ENCODE measurements at regions not wholly inside any gene's neighbourhood (a gene's known extent, or its start where the extent isn't known, plus 50 kb on each side); places are given as distances from the start of the nearest gene placed in this dataset.
A peak's percentile ranks its signal among the peaks of the same experiment; 100 is the strongest.

DNA sequence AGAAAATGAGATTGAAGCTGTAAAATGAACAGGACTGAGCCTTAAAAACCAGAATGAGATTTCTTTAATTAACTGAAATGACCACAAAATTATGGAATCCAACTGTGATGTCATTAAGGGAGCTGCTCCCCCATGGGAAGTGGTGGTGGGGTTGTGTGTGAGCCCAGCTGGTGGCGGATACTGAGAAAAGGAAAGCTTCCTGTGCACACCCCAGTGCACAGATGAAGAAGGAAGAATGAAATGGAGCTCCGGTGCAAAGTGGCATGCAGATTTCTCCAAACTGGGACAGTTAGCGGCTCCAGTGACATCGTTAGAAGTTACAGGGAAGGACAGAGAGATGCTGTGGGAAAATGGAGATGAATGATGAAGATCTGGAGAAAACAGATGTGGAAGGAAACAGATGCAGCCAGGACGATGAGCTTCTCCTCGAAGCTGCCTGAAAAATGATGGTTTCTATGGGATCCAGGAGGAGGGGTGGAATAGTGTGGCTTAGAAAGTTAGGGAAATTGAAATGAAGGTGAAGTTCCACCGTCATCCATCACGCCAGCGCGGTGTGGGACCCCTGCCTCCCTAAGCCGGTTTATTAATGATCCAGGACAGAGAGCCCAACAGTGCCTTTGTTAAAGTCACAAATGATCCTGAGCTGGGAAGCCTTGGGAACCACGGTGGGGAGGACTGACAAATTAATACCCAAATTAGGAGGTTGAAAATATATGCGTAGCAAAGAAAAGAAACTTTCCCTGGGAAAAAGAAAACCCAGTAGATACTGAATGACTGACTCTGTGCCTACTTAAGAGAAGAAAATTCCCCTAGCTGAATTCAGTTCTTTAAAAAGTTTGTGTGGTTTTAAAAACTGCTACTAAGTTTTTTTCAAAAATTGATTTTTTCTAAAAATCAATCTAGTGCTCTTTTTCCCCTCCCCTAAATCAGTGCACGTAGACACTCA lies 77.2 kb downstream of the TSN start:
- TF ChIP-seq, protein P1, sequence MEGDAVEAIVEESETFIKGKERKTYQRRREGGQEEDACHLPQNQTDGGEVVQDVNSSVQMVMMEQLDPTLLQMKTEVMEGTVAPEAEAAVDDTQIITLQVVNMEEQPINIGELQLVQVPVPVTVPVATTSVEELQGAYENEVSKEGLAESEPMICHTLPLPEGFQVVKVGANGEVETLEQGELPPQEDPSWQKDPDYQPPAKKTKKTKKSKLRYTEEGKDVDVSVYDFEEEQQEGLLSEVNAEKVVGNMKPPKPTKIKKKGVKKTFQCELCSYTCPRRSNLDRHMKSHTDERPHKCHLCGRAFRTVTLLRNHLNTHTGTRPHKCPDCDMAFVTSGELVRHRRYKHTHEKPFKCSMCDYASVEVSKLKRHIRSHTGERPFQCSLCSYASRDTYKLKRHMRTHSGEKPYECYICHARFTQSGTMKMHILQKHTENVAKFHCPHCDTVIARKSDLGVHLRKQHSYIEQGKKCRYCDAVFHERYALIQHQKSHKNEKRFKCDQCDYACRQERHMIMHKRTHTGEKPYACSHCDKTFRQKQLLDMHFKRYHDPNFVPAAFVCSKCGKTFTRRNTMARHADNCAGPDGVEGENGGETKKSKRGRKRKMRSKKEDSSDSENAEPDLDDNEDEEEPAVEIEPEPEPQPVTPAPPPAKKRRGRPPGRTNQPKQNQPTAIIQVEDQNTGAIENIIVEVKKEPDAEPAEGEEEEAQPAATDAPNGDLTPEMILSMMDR (conservative IDR thresholded peaks at IDR 0.05), result no peak
- TF ChIP-seq EZH2 (IDR thresholded peaks at IDR 0.05; ENCODE audit: low read depth), result no peak

DNA sequence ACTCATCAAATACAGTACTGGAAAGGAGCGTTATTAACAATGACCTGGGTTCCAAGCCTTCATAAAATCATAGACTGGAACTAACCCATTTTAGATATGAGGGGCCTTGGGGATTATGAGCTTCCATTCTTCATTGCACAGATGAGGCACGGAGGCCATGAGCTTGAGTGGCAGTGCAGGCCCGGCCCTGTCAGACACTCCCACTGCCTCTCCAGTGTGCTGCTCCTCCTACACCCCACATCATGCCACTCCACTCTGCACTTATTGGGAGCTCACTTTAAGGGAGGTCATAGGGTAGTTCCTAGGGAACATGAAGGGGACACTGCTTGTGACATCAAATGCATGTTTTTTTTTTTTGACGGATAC lies 77.9 kb downstream of the TSN start:
- Histone ChIP-seq H3K27me3 (ENCODE audit: insufficient read depth, low read depth) (peaks cover 95% of the 10 kb centered on the region), H3K4me3 (no peak overlapping the region), H4K20me1 (ENCODE audit: insufficient read depth) (no peaks in the 10 kb centered on the region; the same call in 1 of the 2 replicates), H3K79me2 (ENCODE audit: low read depth) (no peaks in the 10 kb centered on the region), H3K9me3 (ENCODE audit: insufficient read depth, low read depth) (no peaks in the 10 kb centered on the region), H3K4me1 (replicated peaks; ENCODE audit: insufficient read depth) (no peaks in the 10 kb centered on the region), H3K36me3 (ENCODE audit: low read depth) (no peaks in the 10 kb centered on the region), H3F3A (ENCODE audit: insufficient read depth, low read depth) (no peaks in the 10 kb centered on the region), H3K9me2 (ENCODE audit: insufficient read depth) (no peaks in the 10 kb centered on the region), H3K4me2 (no peak overlapping the region), H3K27ac (no peak overlapping the region), H2AFZ (no peak overlapping the region)
- POLR2A ChIA-PET (ENCODE audit: unreplicated experiment), result no interaction called here
- intact Hi-C loops (cut with micrococcal nuclease; ENCODE audit: unreplicated experiment), result no loop called here
- CTCF ChIA-PET, result no interaction called here
- TF ChIP-seq EZH2 (IDR thresholded peaks at IDR 0.05; ENCODE audit: low read depth), result no peak
- TF ChIP-seq, protein P1 (conservative IDR thresholded peaks at IDR 0.05), result no peak
- no peak for DNase-seq
- no TSS peak for BruUV-seq (replicated peaks)

More for the DNA sequence above, 77.2 kb downstream of the TSN start:
- peaks cover 95% of the 10 kb centered on the region for H3K27me3 ChIP-seq (ENCODE audit: insufficient read depth, low read depth)
- H3K36me3 ChIP-seq (ENCODE audit: low read depth), result no peaks in the 10 kb centered on the region
- H3K9me3 ChIP-seq (ENCODE audit: insufficient read depth, low read depth), result no peaks in the 10 kb centered on the region
- H2AFZ ChIP-seq, result 0 out of 2 replicates have a peak overlapping the region, but pooled peaks have one; percentile 26
- no peaks in the 10 kb centered on the region for H3K4me1 ChIP-seq (replicated peaks; ENCODE audit: insufficient read depth)
- POLR2A ChIA-PET (ENCODE audit: unreplicated experiment), result interaction anchor here (0.5 kb wide), 1 partner anchor 1346 kb away, joined by 4 read pairs; no protein-coding TSS in a partner anchor
- no TSS peak for BruUV-seq (replicated peaks)
- no peaks in the 10 kb centered on the region for H3K79me2 ChIP-seq (ENCODE audit: low read depth)
- intact Hi-C loops (cut with micrococcal nuclease; ENCODE audit: unreplicated experiment), result no loop called here
- no peak overlapping the region for H3K27ac ChIP-seq
- H3K4me3 ChIP-seq, result no peak overlapping the region
- no peaks in the 10 kb centered on the region for H3F3A ChIP-seq (ENCODE audit: insufficient read depth, low read depth)
- no peak for DNase-seq
- H3K9me2 ChIP-seq (ENCODE audit: insufficient read depth), result no peaks in the 10 kb centered on the region
- CTCF ChIA-PET, result no interaction called here
- H4K20me1 ChIP-seq (ENCODE audit: insufficient read depth), result no peaks in the 10 kb centered on the region; the same call in 1 of the 2 replicates
- no peak overlapping the region for H3K4me2 ChIP-seq

DNA sequence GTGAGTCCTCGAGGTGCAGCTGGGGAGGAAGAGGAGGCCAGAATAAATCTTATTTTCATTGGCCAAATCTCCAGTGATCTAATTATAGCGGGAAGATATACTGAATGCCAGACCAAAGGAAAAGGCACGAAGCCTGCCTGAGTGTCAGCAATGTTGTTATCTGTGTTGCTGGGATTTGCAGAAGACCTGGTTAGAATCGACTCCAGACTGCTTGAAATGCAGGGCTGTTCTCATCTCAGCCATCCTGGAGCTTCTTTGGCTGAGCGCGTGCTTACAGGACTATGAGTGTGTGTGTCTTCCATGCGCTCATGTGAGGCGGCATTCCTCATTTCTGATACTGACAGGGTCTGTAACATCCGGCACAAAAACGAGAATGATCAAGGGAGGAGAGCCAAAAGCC lies 81.2 kb downstream of the TSN start:
- CTCF ChIA-PET, result no interaction called here
- POLR2A ChIA-PET (ENCODE audit: unreplicated experiment), result interaction anchor here (0.8 kb wide), 1 partner anchor 73 kb away, joined by 8 read pairs; no protein-coding TSS in a partner anchor
- H3K4me2 ChIP-seq, result no peak overlapping the region
- no peak overlapping the region for H2AFZ ChIP-seq
- H4K20me1 ChIP-seq (ENCODE audit: insufficient read depth), result no peaks in the 10 kb centered on the region
- H3K9me2 ChIP-seq (ENCODE audit: insufficient read depth), result no peaks in the 10 kb centered on the region
- intact Hi-C loops (cut with micrococcal nuclease; ENCODE audit: unreplicated experiment), result no loop called here
- no peak overlapping the region for H3K27ac ChIP-seq
- TF ChIP-seq, protein P1 (conservative IDR thresholded peaks at IDR 0.05), result no peak
- 0 out of 2 replicates have a peak, but pooled peaks have one; percentile 28 for TF ChIP-seq EZH2 (IDR thresholded peaks at IDR 0.05; ENCODE audit: low read depth)
- BruUV-seq (replicated peaks), result no TSS peak
- no peak overlapping the region for H3K4me3 ChIP-seq
- no peaks in the 10 kb centered on the region for H3K9me3 ChIP-seq (ENCODE audit: insufficient read depth, low read depth)
- no peaks in the 10 kb centered on the region for H3K4me1 ChIP-seq (replicated peaks; ENCODE audit: insufficient read depth)
- H3K36me3 ChIP-seq (ENCODE audit: low read depth), result no peaks in the 10 kb centered on the region
- H3F3A ChIP-seq (ENCODE audit: insufficient read depth, low read depth), result no peaks in the 10 kb centered on the region
- no peaks in the 10 kb centered on the region for H3K79me2 ChIP-seq (ENCODE audit: low read depth)
- H3K27me3 ChIP-seq (ENCODE audit: insufficient read depth, low read depth), result peaks cover 97% of the 10 kb centered on the region
- no peak for DNase-seq

Measured in PC-9 (cell line).